PFSK-1 (cell line): ENCODE measurements at regions not wholly inside any gene's neighbourhood (a gene's known extent, or its start where the extent isn't known, plus 50 kb on each side); places are given as distances from the start of the nearest gene placed in this dataset.

Experiments
- FOXP2 ChIP-seq: optimal IDR thresholded peaks from 2 replicates; pipeline ENCODE3; 2011; ENCODE audit warnings: borderline replicate concordance, control low read depth, inconsistent platforms; ENCODE audit not compliant: insufficient read depth; ENCODE audit errors: extremely low read length, extremely low read depth
- POLR2AphosphoS5 ChIP-seq: IDR thresholded peaks from 2 replicates; pipeline ENCODE4 v1.6.1; 2012; ENCODE audit warnings: low read depth, mild to moderate bottlenecking, control low read depth, low read length, moderate library complexity
- REST ChIP-seq, 2 experiments: IDR thresholded peaks; 2 replicates each; pipeline versions ENCODE4 v1.6.1 to v1.8.0; 2011 to 2012; ENCODE audit warnings: low read depth in 2 of 2, low read length in 2 of 2, control low read depth in 1 of 2, inconsistent platforms in 1 of 2, mild to moderate bottlenecking in 1 of 2, moderate library complexity in 1 of 2; ENCODE audit not compliant: insufficient read depth in 1 of 2
- SIN3A ChIP-seq: IDR thresholded peaks from 2 replicates; pipeline ENCODE4 v1.6.1; 2012; ENCODE audit warnings: mild to moderate bottlenecking, low read length, moderate library complexity, borderline replicate concordance; ENCODE audit not compliant: insufficient read depth
- TAF1 ChIP-seq: IDR thresholded peaks from 2 replicates; pipeline ENCODE4 v1.6.1; 2012; ENCODE audit warnings: low read length, control low read depth, borderline replicate concordance; ENCODE audit not compliant: insufficient read depth

- TF ChIP-seq POLR2AphosphoS5 (no peak), SIN3A (no peak), FOXP2 (no peak), REST (IDR thresholded peaks at IDR 0.05; ENCODE audit: insufficient read depth in 1 of 2, low read depth in 2 of 2, low read length in 2 of 2) (no peak), TAF1 (no peak)
These were observed 220.4 kb upstream of the THBS1 start for GRCh38 chr15:39360452-39360851.

- TF ChIP-seq POLR2AphosphoS5 (no peak), SIN3A (no peak), REST (IDR thresholded peaks at IDR 0.05; ENCODE audit: insufficient read depth in 1 of 2, low read depth in 2 of 2, low read length in 2 of 2) (no peak), TAF1 (no peak), FOXP2 (no peak)
These were observed 219.4 kb upstream of the THBS1 start for GRCh38 chr15:39361497-39361896.

DNA sequence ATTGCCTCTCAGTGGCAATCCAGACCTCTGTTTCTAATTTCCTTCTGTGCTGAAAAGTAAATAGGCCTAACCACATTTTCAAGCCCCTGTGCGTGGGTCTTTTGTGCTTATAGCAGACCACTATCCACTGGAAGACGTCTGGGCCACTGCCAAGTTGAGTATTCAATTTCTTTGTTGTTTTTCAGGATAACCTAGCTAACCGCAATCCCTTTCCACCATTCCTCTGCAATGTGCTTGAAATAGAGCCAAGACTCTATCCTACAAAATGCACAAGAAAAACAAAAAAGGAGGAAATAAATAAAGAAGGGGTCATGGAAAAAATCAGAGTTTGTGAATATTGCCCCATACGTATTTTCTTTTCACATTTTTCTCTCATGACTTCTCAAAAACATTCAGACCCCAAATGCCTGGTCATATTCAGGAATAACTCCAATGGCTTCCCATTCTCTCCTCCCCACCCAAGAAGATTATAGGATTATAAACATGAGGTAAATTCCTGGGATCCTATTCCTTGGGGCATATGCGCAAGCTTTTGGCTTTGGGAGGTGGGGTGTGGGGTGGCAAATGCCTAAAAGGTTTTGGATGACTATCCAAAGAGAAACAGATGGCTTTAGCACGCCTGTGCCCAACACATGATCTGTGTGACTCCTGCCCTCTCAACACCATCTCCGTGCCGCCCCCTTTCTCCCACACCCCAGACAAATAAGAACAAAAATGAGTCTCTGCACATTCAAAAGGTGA, 217.9 kb upstream of the THBS1 start:
- TF ChIP-seq POLR2AphosphoS5 = 0 out of 2 replicates have a peak, but pooled peaks have one; percentile 40
- TF ChIP-seq FOXP2 = no peak
- TF ChIP-seq SIN3A = no peak
- peak in 1 of 2 experiments; percentile 73; a peak in 2 of 4 replicates for TF ChIP-seq REST (IDR thresholded peaks at IDR 0.05; ENCODE audit: insufficient read depth in 1 of 2, low read depth in 2 of 2, low read length in 2 of 2)

DNA sequence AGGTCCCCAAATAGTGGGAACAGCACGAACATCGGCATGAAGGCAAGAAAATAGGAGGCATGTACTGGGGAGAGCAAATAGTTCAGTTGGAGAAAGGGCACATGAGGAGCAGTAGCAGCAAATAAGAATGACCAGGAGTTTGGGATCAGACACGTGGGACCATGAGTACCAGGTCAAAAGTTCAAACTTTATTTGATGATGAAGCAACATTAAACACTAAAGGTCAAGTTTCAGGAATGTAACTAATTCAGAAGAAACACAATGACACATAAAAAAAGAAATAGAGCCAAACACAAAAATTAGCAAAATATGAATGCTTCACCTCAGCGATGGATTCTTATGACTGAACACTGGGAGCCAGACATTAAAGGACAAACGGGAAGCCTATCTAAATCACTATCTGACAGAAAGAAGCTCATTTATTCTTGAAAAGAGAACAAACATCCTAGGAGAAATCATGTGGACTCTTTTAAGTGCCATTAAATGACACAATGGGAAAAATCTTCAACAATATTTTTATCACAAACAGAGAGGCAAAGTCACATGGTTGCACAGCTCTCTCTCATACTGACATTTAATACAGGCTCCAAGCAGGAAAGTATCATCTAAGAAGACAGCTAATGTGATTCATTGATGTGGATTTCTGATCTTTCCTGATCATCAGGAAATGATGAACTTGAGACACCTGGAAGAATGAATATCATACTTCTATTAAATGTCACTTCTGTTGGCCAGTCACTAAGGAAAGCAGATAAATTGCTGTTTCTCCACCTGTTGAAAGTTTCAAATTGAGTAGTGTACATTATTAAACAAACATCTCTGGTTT, 216.9 kb upstream of the THBS1 start:
- TF ChIP-seq POLR2AphosphoS5 (no peak), FOXP2 (no peak), REST (IDR thresholded peaks at IDR 0.05; ENCODE audit: insufficient read depth in 1 of 2, low read depth in 2 of 2, low read length in 2 of 2) (no peak), SIN3A (no peak), TAF1 (no peak)
